ENCODE measurements at regions not wholly inside any gene's neighbourhood (a gene's known extent, or its start where the extent isn't known, plus 50 kb on each side); places are given as distances from the start of the nearest gene placed in this dataset.

GRCh38 chr5:58188262-58188651 is 271.6 kb downstream of the PLK2 start:
- TF ChIP-seq EP300 (IDR thresholded peaks at IDR 0.05) (no peak), POLR2A (IDR thresholded peaks at IDR 0.05) (no peak)

Measured in ovary (tissue), 1 donor.